GM18870 (cell line): ENCODE measurements at regions not wholly inside any gene's neighbourhood (a gene's known extent, or its start where the extent isn't known, plus 50 kb on each side); places are given as distances from the start of the nearest gene placed in this dataset.
A peak's percentile ranks its signal among the peaks of the same experiment; 100 is the strongest.

ENCODE experiments used
- ATAC-seq: cut with Tn5 transposase; IDR thresholded peaks from one replicate; pipeline ENCODE4 v1.9.1; 2021; ENCODE audit warnings: moderate library complexity; ENCODE audit not compliant: unreplicated experiment

- no peak for ATAC-seq
Measured at GRCh38 chr11:91871791-91872190, 352.8 kb upstream of the FAT3 start.

GRCh38 chr11:91871048-91871447 is 353.6 kb upstream of the FAT3 start:
- no peak for ATAC-seq

GRCh38 chr11:91869686-91870085 is 354.9 kb upstream of the FAT3 start:
- ATAC-seq = no peak

- no peak for ATAC-seq
Measured at GRCh38 chr11:91866642-91867041, 358.0 kb upstream of the FAT3 start.

GRCh38 chr11:91860661-91861060 is 364.0 kb upstream of the FAT3 start:
- peak; percentile 45 for ATAC-seq

- no peak for ATAC-seq
Measured at GRCh38 chr11:91859666-91860065, 365.0 kb upstream of the FAT3 start.

GRCh38 chr11:91857179-91857578 is 367.4 kb upstream of the FAT3 start:
- ATAC-seq = no peak

- no peak for ATAC-seq
Measured at GRCh38 chr11:91854780-91855179, 369.8 kb upstream of the FAT3 start.

- ATAC-seq = no peak
Measured at GRCh38 chr11:91854171-91854570, 370.4 kb upstream of the FAT3 start.

GRCh38 chr11:91851908-91852307 is 372.7 kb upstream of the FAT3 start:
- ATAC-seq = no peak

- no peak for ATAC-seq
Measured at GRCh38 chr11:91850533-91851275, 373.9 kb upstream of the FAT3 start.

GRCh38 chr11:91850021-91850420 is 374.6 kb upstream of the FAT3 start:
- ATAC-seq = no peak

- ATAC-seq = no peak
Measured at GRCh38 chr11:91846649-91847048, 378.0 kb upstream of the FAT3 start.

GRCh38 chr11:91846002-91846401 is 378.6 kb upstream of the FAT3 start:
- ATAC-seq = no peak

- ATAC-seq = no peak
Measured at GRCh38 chr11:91840640-91841240, 383.9 kb upstream of the FAT3 start.

GRCh38 chr11:91837411-91838330 is 386.9 kb upstream of the FAT3 start:
- no peak for ATAC-seq

- no peak for ATAC-seq
Measured at GRCh38 chr11:91835051-91835560, 389.5 kb upstream of the FAT3 start.

- ATAC-seq = no peak
Measured at GRCh38 chr11:91828901-91829300, 395.7 kb upstream of the FAT3 start.

GRCh38 chr11:91825777-91826176 is 398.8 kb upstream of the FAT3 start:
- ATAC-seq = no peak

GRCh38 chr11:91823252-91823830 is 401.3 kb upstream of the FAT3 start:
- no peak for ATAC-seq

- no peak for ATAC-seq
Measured at GRCh38 chr11:91822805-91823204, 401.8 kb upstream of the FAT3 start.
